Esophagus muscularis mucosa (tissue), 4 donors: ENCODE measurements at regions not wholly inside any gene's neighbourhood (a gene's known extent, or its start where the extent isn't known, plus 50 kb on each side); places are given as distances from the start of the nearest gene placed in this dataset.

Experiments
- DNase-seq: peaks from one replicate; pipeline ENCODE4 v3.0.0-alpha.2; 2017; ENCODE audit errors: extremely low spot score
- H3K27ac ChIP-seq, 4 donors: fragments of 200-600 bp; sonication (generic); replicated peaks in 1 of 4; 1 replicate in 3 of 4; 2 replicates in 1 of 4; pipeline ENCODE4 v1.5.1; 2016 to 2019; ENCODE audit warnings: mild to moderate bottlenecking in 1 of 4
- H3K27me3 ChIP-seq, 4 donors: fragments of 200-600 bp; sonication (generic); one replicate each; pipeline versions ENCODE4 v1.5.1 to v1.6.0; 2016 to 2019
- H3K36me3 ChIP-seq, 4 donors: fragments of 200-600 bp; sonication (generic); one replicate each; pipeline ENCODE4 v1.5.1; 2016 to 2019
- H3K4me1 ChIP-seq, 4 donors: fragments of 200-600 bp; sonication (generic); one replicate each; pipeline ENCODE4 v1.5.1; 2016 to 2019
- H3K4me3 ChIP-seq, 4 donors: fragments of 200-600 bp; sonication (generic); 1 replicate in 2 of 4; 2 replicates in 2 of 4; pipeline ENCODE4 v1.5.1; 2016 to 2019; ENCODE audit warnings: mild to moderate bottlenecking in 4 of 4, moderate library complexity in 1 of 4
- H3K9me3 ChIP-seq, 4 donors: fragments of 200-600 bp; sonication (generic); 1 replicate in 3 of 4; 2 replicates in 1 of 4; pipeline ENCODE4 v1.5.1; 2016 to 2019
- EP300 ChIP-seq: sonication (generic); formaldehyde crosslinking; IDR thresholded peaks from one replicate; pipeline ENCODE4 v1.6.1; 2017; ENCODE audit warnings: antibody characterized with exemption
- POLR2A ChIP-seq: fragments of 450-650 bp; IDR thresholded peaks from one replicate; pipeline ENCODE4 v1.6.1; 2017; ENCODE audit warnings: antibody characterized with exemption, moderate library complexity, mild to moderate bottlenecking, low read depth
- POLR2AphosphoS5 ChIP-seq, 2 donors: sonication (generic); formaldehyde crosslinking; IDR thresholded peaks; one replicate each; pipeline ENCODE4 v1.6.1; 2017; ENCODE audit warnings: antibody characterized with exemption in 2 of 2
- WGBS: methylation state at CpG from one replicate; pipeline ENCODE4 v1.1.5; 2018; 5-methylcytosine and 5-hydroxymethylcytosine counted together
- intact Hi-C: fragments of 100-400 bp; cut with DNase I; formaldehyde crosslinking; loops from one replicate; pipeline ENCODE4 v1.15.1; 2023
- TF ChIP-seq, protein P1 (sequence below), 3 experiments: fragments of 200-600 bp in 2 of 3; fragments of 450-650 bp in 1 of 3; sonication (generic) in 2 of 3; IDR thresholded peaks; one replicate each; pipeline ENCODE4 v1.5.1; 2017 to 2019; ENCODE audit warnings: antibody characterized with exemption in 3 of 3, mild to moderate bottlenecking in 2 of 3, moderate library complexity in 1 of 3

DNA sequence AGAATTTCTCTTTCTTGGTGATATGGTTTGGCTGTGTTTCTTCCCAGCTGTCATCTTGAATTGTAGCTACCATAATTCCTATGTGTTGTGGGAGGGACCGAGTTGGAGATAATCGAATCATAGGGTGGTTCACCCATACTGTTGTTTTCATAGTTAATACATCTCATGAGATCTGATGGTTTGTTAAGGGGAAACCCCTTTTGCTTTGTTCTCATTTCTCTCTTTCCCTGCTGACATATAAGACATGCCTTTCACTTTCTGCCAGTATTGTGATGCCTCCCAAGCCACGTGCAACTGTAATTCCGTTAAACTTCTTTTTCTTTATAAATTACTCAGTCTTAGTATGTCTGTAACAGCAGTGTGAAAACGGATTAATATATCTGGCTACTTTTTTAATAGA is 179.0 kb downstream of the VCY1B start:
- no CpG with 5 or more reads among the region's 5 CpGs for WGBS
- Histone ChIP-seq H3K36me3 (no peaks in the 10 kb centered on the region), H3K9me3 (no peaks in the 10 kb centered on the region), H3K27ac (no peak overlapping the region), H3K4me1 (no peaks in the 10 kb centered on the region), H3K4me3 (no peak overlapping the region), H3K27me3 (no peaks in the 10 kb centered on the region)
- TF ChIP-seq, protein P1, sequence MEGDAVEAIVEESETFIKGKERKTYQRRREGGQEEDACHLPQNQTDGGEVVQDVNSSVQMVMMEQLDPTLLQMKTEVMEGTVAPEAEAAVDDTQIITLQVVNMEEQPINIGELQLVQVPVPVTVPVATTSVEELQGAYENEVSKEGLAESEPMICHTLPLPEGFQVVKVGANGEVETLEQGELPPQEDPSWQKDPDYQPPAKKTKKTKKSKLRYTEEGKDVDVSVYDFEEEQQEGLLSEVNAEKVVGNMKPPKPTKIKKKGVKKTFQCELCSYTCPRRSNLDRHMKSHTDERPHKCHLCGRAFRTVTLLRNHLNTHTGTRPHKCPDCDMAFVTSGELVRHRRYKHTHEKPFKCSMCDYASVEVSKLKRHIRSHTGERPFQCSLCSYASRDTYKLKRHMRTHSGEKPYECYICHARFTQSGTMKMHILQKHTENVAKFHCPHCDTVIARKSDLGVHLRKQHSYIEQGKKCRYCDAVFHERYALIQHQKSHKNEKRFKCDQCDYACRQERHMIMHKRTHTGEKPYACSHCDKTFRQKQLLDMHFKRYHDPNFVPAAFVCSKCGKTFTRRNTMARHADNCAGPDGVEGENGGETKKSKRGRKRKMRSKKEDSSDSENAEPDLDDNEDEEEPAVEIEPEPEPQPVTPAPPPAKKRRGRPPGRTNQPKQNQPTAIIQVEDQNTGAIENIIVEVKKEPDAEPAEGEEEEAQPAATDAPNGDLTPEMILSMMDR (IDR thresholded peaks at IDR 0.05), result no peak
- TF ChIP-seq POLR2A (no peak), EP300 (no peak), POLR2AphosphoS5 (IDR thresholded peaks at IDR 0.05) (no peak)
- no peak for DNase-seq
- intact Hi-C loops, result no loop called here

DNA sequence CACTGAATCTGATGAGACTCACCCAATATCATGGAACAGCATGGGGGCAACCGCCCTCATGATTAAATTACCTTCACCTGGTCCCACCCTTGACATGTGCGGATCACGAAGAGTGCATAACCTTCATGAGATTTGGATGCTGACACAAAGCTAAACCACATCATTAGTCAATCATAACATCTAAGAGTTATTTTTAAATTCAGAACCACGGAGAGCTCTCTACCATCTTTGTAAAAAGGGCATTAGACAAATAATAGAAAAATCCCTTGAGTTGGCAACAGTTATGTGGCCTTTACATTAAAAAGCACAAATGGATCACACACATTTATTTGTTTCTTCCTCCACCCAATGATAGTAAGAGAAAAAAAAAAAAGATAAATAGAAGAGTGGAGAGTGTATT is 182.2 kb downstream of the VCY1B start:
- Histone ChIP-seq H3K9me3 (no peaks in the 10 kb centered on the region), H3K4me1 (no peaks in the 10 kb centered on the region), H3K27me3 (no peaks in the 10 kb centered on the region), H3K36me3 (no peaks in the 10 kb centered on the region), H3K4me3 (no peak overlapping the region), H3K27ac (no peak overlapping the region)
- no CpG with 5 or more reads among the region's 4 CpGs for WGBS
- no peak for DNase-seq
- TF ChIP-seq POLR2A, result no peak
- no peak for TF ChIP-seq EP300
- TF ChIP-seq, protein P1 (IDR thresholded peaks at IDR 0.05), result no peak
- no peak for TF ChIP-seq POLR2AphosphoS5 (IDR thresholded peaks at IDR 0.05)
- intact Hi-C loops, result no loop called here

DNA sequence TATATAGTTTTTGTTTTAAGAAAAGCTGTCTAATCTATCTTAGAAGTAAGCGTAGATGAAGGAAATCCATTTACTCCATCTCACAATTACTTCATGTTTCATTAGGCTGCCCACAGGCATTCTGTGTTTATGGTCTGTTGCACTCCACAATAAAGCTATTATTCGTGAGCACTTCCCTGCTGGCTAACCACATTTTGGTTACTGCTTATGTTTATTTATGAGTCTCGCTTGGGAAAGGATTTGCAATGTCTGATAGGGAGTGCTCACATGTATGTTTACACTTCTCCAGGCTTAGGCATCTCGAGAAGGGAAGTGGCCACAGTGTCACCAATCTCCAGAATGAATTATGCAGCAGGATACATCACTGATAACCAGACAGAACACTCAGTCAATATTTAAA is 190.9 kb downstream of the VCY1B start:
- Histone ChIP-seq H3K27ac (no peak overlapping the region), H3K36me3 (no peaks in the 10 kb centered on the region), H3K27me3 (no peaks in the 10 kb centered on the region), H3K9me3 (no peaks in the 10 kb centered on the region), H3K4me1 (no peaks in the 10 kb centered on the region), H3K4me3 (no peak overlapping the region)
- WGBS, result no CpG with 5 or more reads among the region's 4 CpGs
- no peak for DNase-seq
- TF ChIP-seq POLR2A (no peak), POLR2AphosphoS5 (IDR thresholded peaks at IDR 0.05) (no peak), EP300 (no peak)
- TF ChIP-seq, protein P1 (IDR thresholded peaks at IDR 0.05), result no peak
- intact Hi-C loops, result no loop called here

DNA sequence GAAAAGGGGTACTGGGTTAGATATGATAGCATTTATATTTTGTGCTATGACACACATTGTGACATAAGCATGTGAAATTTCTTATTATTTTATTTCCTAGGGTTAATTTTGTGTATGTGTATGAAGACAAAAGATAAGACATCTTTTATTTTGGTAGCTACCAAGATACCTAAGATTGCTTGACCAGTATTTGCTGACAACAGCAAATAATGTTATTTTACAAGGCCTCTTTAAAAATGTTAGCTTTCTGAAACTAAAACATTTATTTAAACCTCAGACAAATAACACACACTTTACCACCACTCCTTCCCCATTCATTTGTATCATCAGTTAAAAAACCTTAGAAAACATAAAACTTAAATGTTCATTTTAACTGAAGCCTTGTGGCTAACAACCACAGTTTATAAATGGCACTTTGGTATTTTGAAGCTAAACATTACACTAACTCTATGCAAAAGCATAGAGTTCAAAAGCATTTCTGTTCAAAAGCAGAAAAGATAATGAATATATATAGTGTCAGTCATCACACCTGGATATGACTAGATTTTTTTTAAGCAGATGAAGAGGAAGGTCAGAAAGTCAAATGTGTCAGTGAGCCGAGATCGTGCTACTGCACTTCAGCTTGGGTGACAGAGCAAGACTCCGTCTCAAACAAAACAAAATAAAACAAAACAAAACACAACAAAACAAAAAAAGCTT is 193.0 kb downstream of the VCY1B start:
- no peak for DNase-seq
- TF ChIP-seq POLR2AphosphoS5 (IDR thresholded peaks at IDR 0.05), result no peak
- no peak for TF ChIP-seq POLR2A
- TF ChIP-seq EP300, result no peak
- TF ChIP-seq, protein P1 (IDR thresholded peaks at IDR 0.05), result no peak
- Histone ChIP-seq H3K27me3 (no peaks in the 10 kb centered on the region), H3K4me3 (no peak overlapping the region), H3K4me1 (no peaks in the 10 kb centered on the region), H3K9me3 (no peaks in the 10 kb centered on the region), H3K27ac (no peak overlapping the region), H3K36me3 (no peaks in the 10 kb centered on the region)
- WGBS, result no CpG with 5 or more reads among the region's 3 CpGs
- intact Hi-C loops, result no loop called here
